HEK293T (cell line): ENCODE measurements at regions not wholly inside any gene's neighbourhood (a gene's known extent, or its start where the extent isn't known, plus 50 kb on each side); places are given as distances from the start of the nearest gene placed in this dataset.

Experiments used
- BHLHE40 ChIP-seq: fragments of 450-650 bp; IDR thresholded peaks from 2 replicates; pipeline ENCODE4 v1.6.1; 2016; ENCODE audit warnings: mild to moderate bottlenecking, moderate library complexity, borderline replicate concordance
- TARDBP ChIP-seq: fragments of 450-650 bp; IDR thresholded peaks from 2 replicates; pipeline ENCODE4 v1.6.1; 2016
- ZNF384 ChIP-seq: fragments of 450-650 bp; IDR thresholded peaks from 2 replicates; pipeline ENCODE4 v1.6.1; 2016
- TF ChIP-seq, protein P1 (sequence below): fragments of 450-650 bp; IDR thresholded peaks from 2 replicates; pipeline ENCODE4 v1.6.1; 2016

DNA sequence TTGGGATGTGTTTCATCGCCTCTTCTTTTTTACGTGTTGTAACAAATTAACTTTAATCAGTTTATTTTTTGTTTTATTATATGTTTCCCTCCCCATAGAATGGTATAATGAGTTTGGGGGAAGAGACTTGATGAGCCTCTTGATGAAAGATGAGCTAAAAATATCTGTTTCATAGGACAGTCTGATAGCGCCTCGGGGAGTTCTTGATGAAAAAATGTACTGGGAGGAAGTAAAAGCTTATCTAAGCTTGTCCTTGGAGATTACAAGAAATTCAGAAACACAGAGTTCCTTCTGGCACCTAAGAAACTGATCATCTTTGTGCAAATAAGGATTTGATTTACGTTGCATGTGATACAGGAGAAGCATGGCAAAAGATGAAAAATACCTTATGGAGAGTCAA lies 350.2 kb upstream of the CDH8 start:
- TF ChIP-seq, protein P1, sequence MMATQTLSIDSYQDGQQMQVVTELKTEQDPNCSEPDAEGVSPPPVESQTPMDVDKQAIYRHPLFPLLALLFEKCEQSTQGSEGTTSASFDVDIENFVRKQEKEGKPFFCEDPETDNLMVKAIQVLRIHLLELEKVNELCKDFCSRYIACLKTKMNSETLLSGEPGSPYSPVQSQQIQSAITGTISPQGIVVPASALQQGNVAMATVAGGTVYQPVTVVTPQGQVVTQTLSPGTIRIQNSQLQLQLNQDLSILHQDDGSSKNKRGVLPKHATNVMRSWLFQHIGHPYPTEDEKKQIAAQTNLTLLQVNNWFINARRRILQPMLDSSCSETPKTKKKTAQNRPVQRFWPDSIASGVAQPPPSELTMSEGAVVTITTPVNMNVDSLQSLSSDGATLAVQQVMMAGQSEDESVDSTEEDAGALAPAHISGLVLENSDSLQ = no peak
- no peak for TF ChIP-seq TARDBP
- no peak for TF ChIP-seq BHLHE40
- no peak for TF ChIP-seq ZNF384
